BJ (cell line): ENCODE measurements at regions not wholly inside any gene's neighbourhood (a gene's known extent, or its start where the extent isn't known, plus 50 kb on each side); places are given as distances from the start of the nearest gene placed in this dataset.

Experiments used
- CTCF ChIA-PET: fragments of 350-600 bp; formaldehyde crosslinking; extraction: SDS; loops from one replicate; lab custom pipeline; 2021; ENCODE audit warnings: antibody characterized with exemption, inconsistent platforms; lab: Yijun Ruan, JAX
- POLR2A ChIA-PET: fragments of 300-600 bp; sonication (Branson Sonifier 250); formaldehyde crosslinking; extraction: SDS; loops from one replicate; lab custom pipeline; 2021; ENCODE audit warnings: antibody characterized with exemption; lab: Charles Lee
- DNase-seq: peaks from one replicate; pipeline ENCODE4 v3.0.0-alpha.2; 2011; ENCODE audit warnings: low read depth
- H3K27me3 ChIP-seq: 2 replicates; pipeline ENCODE4 v1.6.0; 2011; ENCODE audit warnings: low read length; ENCODE audit not compliant: control insufficient read depth, insufficient read depth
- H3K36me3 ChIP-seq: 2 replicates; pipeline ENCODE4 v1.5.1; 2011; ENCODE audit warnings: low read length; ENCODE audit not compliant: control insufficient read depth, insufficient read depth
- H3K4me3 ChIP-seq: 2 replicates; pipeline ENCODE4 v1.5.1; 2011; ENCODE audit warnings: low read depth, mild to moderate bottlenecking, control low read depth, low read length
- TF ChIP-seq, protein P1 (sequence below): IDR thresholded peaks from 2 replicates; pipeline ENCODE4 v1.5.1; 2011; ENCODE audit warnings: low read depth, mild to moderate bottlenecking, control low read depth, inconsistent platforms, low read length, moderate library complexity; ENCODE audit not compliant: insufficient read depth

- H3K36me3 ChIP-seq = no peaks in the 10 kb centered on the region
- ChIA-PET POLR2A (no interaction called here), CTCF (no interaction called here)
- no peaks in the 10 kb centered on the region for H3K27me3 ChIP-seq
- no peak overlapping the region for H3K4me3 ChIP-seq
- TF ChIP-seq, protein P1, sequence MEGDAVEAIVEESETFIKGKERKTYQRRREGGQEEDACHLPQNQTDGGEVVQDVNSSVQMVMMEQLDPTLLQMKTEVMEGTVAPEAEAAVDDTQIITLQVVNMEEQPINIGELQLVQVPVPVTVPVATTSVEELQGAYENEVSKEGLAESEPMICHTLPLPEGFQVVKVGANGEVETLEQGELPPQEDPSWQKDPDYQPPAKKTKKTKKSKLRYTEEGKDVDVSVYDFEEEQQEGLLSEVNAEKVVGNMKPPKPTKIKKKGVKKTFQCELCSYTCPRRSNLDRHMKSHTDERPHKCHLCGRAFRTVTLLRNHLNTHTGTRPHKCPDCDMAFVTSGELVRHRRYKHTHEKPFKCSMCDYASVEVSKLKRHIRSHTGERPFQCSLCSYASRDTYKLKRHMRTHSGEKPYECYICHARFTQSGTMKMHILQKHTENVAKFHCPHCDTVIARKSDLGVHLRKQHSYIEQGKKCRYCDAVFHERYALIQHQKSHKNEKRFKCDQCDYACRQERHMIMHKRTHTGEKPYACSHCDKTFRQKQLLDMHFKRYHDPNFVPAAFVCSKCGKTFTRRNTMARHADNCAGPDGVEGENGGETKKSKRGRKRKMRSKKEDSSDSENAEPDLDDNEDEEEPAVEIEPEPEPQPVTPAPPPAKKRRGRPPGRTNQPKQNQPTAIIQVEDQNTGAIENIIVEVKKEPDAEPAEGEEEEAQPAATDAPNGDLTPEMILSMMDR = no peak
- no peak for DNase-seq
These were observed 344.2 kb downstream of the TMEM161B start for GRCh38 chr5:87924436-87924835.

GRCh38 chr5:87916320-87916719 is 352.3 kb downstream of the TMEM161B start:
- no peak for DNase-seq
- H3K36me3 ChIP-seq = no peaks in the 10 kb centered on the region
- CTCF ChIA-PET = no interaction called here
- POLR2A ChIA-PET = no interaction called here
- TF ChIP-seq, protein P1 = no peak
- no peak overlapping the region for H3K4me3 ChIP-seq
- H3K27me3 ChIP-seq = no peaks in the 10 kb centered on the region

DNA sequence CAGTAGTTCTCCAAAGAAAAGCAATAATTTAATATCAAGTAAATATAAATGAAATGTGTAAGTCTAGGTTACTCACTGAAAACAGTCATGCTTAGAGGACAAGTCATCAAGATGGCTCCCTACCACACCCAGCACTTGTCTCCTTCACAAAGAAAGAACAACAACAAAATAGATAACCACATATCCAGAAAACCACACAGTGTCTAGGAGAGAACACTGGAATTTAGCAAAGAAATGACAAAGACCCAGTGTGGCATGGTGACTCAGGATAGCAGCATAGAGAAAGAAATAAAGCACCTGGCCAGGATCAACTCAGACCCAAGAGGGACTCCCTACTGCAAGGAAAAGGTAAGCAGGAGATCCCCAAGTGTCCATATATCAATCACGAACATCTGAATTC is 356.2 kb downstream of the TMEM161B start:
- H3K4me3 ChIP-seq = no peak overlapping the region
- H3K27me3 ChIP-seq = no peaks in the 10 kb centered on the region
- CTCF ChIA-PET = no interaction called here
- no peaks in the 10 kb centered on the region for H3K36me3 ChIP-seq
- POLR2A ChIA-PET = no interaction called here
- DNase-seq = no peak
- TF ChIP-seq, protein P1 = no peak

DNA sequence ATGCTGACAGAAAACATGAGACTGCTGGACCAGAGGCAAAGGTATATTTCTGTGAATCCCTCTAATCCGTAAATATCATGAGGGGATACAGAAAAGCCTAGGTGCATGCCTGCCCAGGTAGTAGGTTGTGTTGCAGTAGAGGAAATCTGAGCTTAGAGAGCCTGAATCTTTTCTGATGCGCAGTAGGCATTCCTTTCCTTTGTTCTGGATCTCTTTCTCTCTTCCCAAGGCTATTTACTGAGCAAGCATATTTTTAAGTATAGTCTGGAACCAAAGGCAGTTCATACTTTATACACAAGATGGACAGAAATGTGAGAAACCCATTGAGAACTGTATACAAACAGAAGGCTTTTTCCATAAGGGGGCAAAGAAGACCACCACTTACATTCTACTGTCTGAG is 359.3 kb downstream of the TMEM161B start:
- ChIA-PET CTCF (no interaction called here), POLR2A (no interaction called here)
- no peaks in the 10 kb centered on the region for H3K36me3 ChIP-seq
- H3K27me3 ChIP-seq = no peaks in the 10 kb centered on the region
- H3K4me3 ChIP-seq = no peak overlapping the region
- no peak for DNase-seq
- TF ChIP-seq, protein P1 = no peak

DNA sequence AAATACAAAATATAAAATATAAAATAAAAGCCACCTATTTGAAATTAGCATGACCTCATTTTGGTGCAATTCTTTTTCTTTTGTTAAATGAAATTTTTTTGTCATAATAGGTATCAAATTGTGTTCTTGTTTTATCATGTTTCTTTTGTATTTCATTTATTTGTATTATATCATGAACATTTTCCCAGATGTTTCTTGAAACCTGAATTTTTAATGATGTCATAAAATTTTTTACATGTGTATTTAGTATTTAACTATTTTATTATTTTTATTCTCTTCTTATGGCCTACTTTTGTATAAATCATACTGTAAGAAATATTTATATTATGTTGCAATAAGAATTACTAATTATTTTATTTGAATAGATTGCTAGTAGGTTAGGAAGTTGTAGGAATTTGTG is 361.7 kb downstream of the TMEM161B start:
- TF ChIP-seq, protein P1 = no peak
- H3K36me3 ChIP-seq = no peaks in the 10 kb centered on the region
- DNase-seq = no peak
- H3K27me3 ChIP-seq = no peaks in the 10 kb centered on the region
- ChIA-PET POLR2A (no interaction called here), CTCF (no interaction called here)
- no peak overlapping the region for H3K4me3 ChIP-seq
